Heart left ventricle (tissue), 16 donors: ENCODE measurements at regions not wholly inside any gene's neighbourhood (a gene's known extent, or its start where the extent isn't known, plus 50 kb on each side); places are given as distances from the start of the nearest gene placed in this dataset.

Experiments used
- ATAC-seq, 4 donors: fragments of 200-7000 bp; cut with Tn5 transposase; one replicate each; pipeline ENCODE4 v1.9.1; 2020 to 2022; ENCODE audit warnings: moderate library complexity in 4 of 4, mild to moderate bottlenecking in 3 of 4, moderate number of reproducible peaks in 1 of 4
- DNase-seq, 5 donors: peaks; one replicate each; pipeline ENCODE4 v3.0.0-alpha.2; 2020
- H3K27ac ChIP-seq, 12 donors: fragments of 200-600 bp; sonication (generic) in 4 of 12; one replicate each; pipeline versions ENCODE4 v1.5.0 to v1.8.0; 2016 to 2022; ENCODE audit warnings: mild to moderate bottlenecking in 2 of 12
- H3K27me3 ChIP-seq, 9 donors: fragments of 200-600 bp; sonication (generic) in 2 of 9; one replicate each; pipeline versions ENCODE4 v1.5.1 to v1.8.0; 2016 to 2022; ENCODE audit warnings: mild to moderate bottlenecking in 3 of 9
- H3K36me3 ChIP-seq, 9 donors: fragments of 200-600 bp; sonication (generic) in 2 of 9; one replicate each; pipeline versions ENCODE4 v1.5.0 to v1.8.0; 2018 to 2022; ENCODE audit warnings: mild to moderate bottlenecking in 2 of 9
- H3K4me1 ChIP-seq, 12 donors: fragments of 200-600 bp; sonication (generic) in 4 of 12; one replicate each; pipeline versions ENCODE4 v1.5.0 to v1.8.0; 2016 to 2022; ENCODE audit warnings: mild to moderate bottlenecking in 3 of 12
- H3K4me3 ChIP-seq, 12 donors: fragments of 200-600 bp; sonication (generic) in 4 of 12; one replicate each; pipeline versions ENCODE4 v1.5.0 to v1.8.0; 2017 to 2022; ENCODE audit warnings: mild to moderate bottlenecking in 9 of 12, moderate library complexity in 4 of 12
- H3K9me3 ChIP-seq, 12 donors: fragments of 200-600 bp; sonication (generic) in 4 of 12; one replicate each; pipeline versions ENCODE4 v1.5.0 to v1.8.0; 2016 to 2022; ENCODE audit warnings: mild to moderate bottlenecking in 1 of 12
- CTCF ChIP-seq, 12 donors: fragments of 200-600 bp; sonication (generic) in 4 of 12; IDR thresholded peaks; one replicate each; pipeline versions ENCODE4 v1.5.0 to v1.8.0; 2018 to 2022; ENCODE audit warnings: antibody characterized with exemption in 12 of 12, mild to moderate bottlenecking in 5 of 12
- POLR2A ChIP-seq, 2 donors: fragments of 450-650 bp; IDR thresholded peaks; one replicate each; pipeline ENCODE4 v1.6.1; 2017; ENCODE audit warnings: antibody characterized with exemption in 2 of 2, mild to moderate bottlenecking in 2 of 2, moderate library complexity in 2 of 2
- WGBS, 4 donors: extraction: QIAGEN DNeasy Blood & Tissue Kit in 2 of 4; methylation state at CpG; one replicate each; pipeline versions ENCODE4 v1.1.5 to v1.1.7; 2013 to 2018; 5-methylcytosine and 5-hydroxymethylcytosine counted together
- intact Hi-C, 10 donors: fragments of 100-400 bp; cut with DNase I; formaldehyde crosslinking; loops; one replicate each; pipeline versions ENCODE4 v1.11.1 to v1.14.2; 2022
- donor health status: ischemic (EF 13 %, LVEDD 7.1; RV severe dilation, severe dysfunction).
- donor health status: healthy with polysubstance abuse.
- donor health status: DM: no; HTN: yes; CAD: no.
- donor health status: DM: no; HTN: no; CAD: no.
- donor health status: ischemic (EF 25% LVEDD 6.9; RV normal size, moderate dysfunction).
- donor health status: ischemic (EF 25% LVEDD 5.7; RV mildly dilated, moderate dysfunction).
- donor health status: healthy.
- donor health status: DM: yes; HTN: yes; CAD: no.
- donor health status: ischemic (EF 35%, LVEDD 5.7; RV mildly dilated, moderate dysfunction).
- donor health status: nonischemic (EF 11% LVEDD 7.7; RV severe dilation, severe dysfunction).
- donor health status: DM: yes; HTN: yes; CAD: no.
- donor health status: PGD.
- donor health status: ischemic (EF 29% LVEDD 5.4; RV normal size, mild dysfunction).
- donor health status: nonischemic (EF 23%, LVEDD 6.1; RV moderate dilation, normal function).

- Histone ChIP-seq H3K27ac (no peak overlapping the region), H3K27me3 (no peaks in the 10 kb centered on the region), H3K36me3 (peaks cover 0 to 18% (median 5%) of the 10 kb centered on the region in 9 donors), H3K4me1 (peaks cover 0 to 7% (median 0%) of the 10 kb centered on the region in 12 donors), H3K9me3 (peaks cover 0 to 3% (median 0%) of the 10 kb centered on the region in 12 donors), H3K4me3 (no peak overlapping the region)
- intact Hi-C loops: no loop called here
- 85 to 95% (median 90%) methylated on average over 1 of the region's 1 CpG for WGBS, 4 donors
- no peak for TF ChIP-seq POLR2A (IDR thresholded peaks at IDR 0.05)
- no peak for TF ChIP-seq CTCF (IDR thresholded peaks at IDR 0.05)
- no peak for ATAC-seq
- DNase-seq: no peak
These were observed 140.1 kb downstream of the ZFAND4 start for GRCh38 chr10:45532480-45532879.

GRCh38 chr10:45526309-45526905, 146.2 kb downstream of the ZFAND4 start:
- DNase-seq: no peak
- H3K36me3 ChIP-seq: peaks cover 0 to under 1% (median 0%) of the 10 kb centered on the region in 9 donors
- peak in 2 of 4 donors; percentile 30 to 45 for ATAC-seq
- no peaks in the 10 kb centered on the region for H3K9me3 ChIP-seq
- H3K4me3 ChIP-seq: no peak overlapping the region
- TF ChIP-seq POLR2A (IDR thresholded peaks at IDR 0.05): no peak
- no peak for TF ChIP-seq CTCF (IDR thresholded peaks at IDR 0.05)
- 54 to 84% (median 76%) methylated on average over 2 to 3 of the region's 3 CpGs for whole genome bisulfite sequencing, 4 donors
- peaks cover 0 to 9% (median 0%) of the 10 kb centered on the region in 12 donors for H3K4me1 ChIP-seq
- intact Hi-C loops: no loop called here
- H3K27me3 ChIP-seq: no peaks in the 10 kb centered on the region
- H3K27ac ChIP-seq: no peak overlapping the region

- Histone ChIP-seq H3K4me3 (no peak overlapping the region), H3K27ac (no peak overlapping the region), H3K9me3 (no peaks in the 10 kb centered on the region), H3K27me3 (no peaks in the 10 kb centered on the region), H3K36me3 (no peaks in the 10 kb centered on the region), H3K4me1 (peaks cover 0 to 8% (median 0%) of the 10 kb centered on the region in 12 donors)
- DNase-seq (no peak), ATAC-seq (no peak)
- 94 to 96% (median 95%) methylated on average over 4 of the region's 4 CpGs for WGBS, 4 donors
- intact Hi-C loops: no loop called here
- TF ChIP-seq POLR2A (IDR thresholded peaks at IDR 0.05): no peak
These were observed 146.5 kb downstream of the ALOX5 start for GRCh38 chr10:45520476-45520875.

GRCh38 chr10:45518741-45519140, 144.7 kb downstream of the ALOX5 start:
- TF ChIP-seq POLR2A (IDR thresholded peaks at IDR 0.05): no peak
- TF ChIP-seq CTCF (IDR thresholded peaks at IDR 0.05): no peak
- no peak overlapping the region for H3K27ac ChIP-seq
- DNase-seq (no peak), ATAC-seq (no peak)
- intact Hi-C loops: no loop called here
- H3K4me1 ChIP-seq: peaks cover 0 to 17% (median 0%) of the 10 kb centered on the region in 12 donors
- H3K27me3 ChIP-seq: no peaks in the 10 kb centered on the region
- H3K9me3 ChIP-seq: no peaks in the 10 kb centered on the region
- WGBS, 4 donors: 89 to 100% (median 98%) methylated on average over 1 of the region's 1 CpG
- H3K36me3 ChIP-seq: no peaks in the 10 kb centered on the region
- H3K4me3 ChIP-seq: no peak overlapping the region

GRCh38 chr10:45515630-45516029, 141.6 kb downstream of the ALOX5 start:
- no peak for TF ChIP-seq CTCF (IDR thresholded peaks at IDR 0.05)
- no peak for TF ChIP-seq POLR2A (IDR thresholded peaks at IDR 0.05)
- ATAC-seq: no peak
- H3K4me3 ChIP-seq: no peak overlapping the region
- H3K27ac ChIP-seq: no peak overlapping the region
- DNase-seq: no peak
- H3K9me3 ChIP-seq: no peaks in the 10 kb centered on the region
- H3K36me3 ChIP-seq: no peaks in the 10 kb centered on the region
- H3K27me3 ChIP-seq: no peaks in the 10 kb centered on the region
- WGBS, 4 donors: 89 to 92% (median 91%) methylated on average over 6 of the region's 6 CpGs
- peaks cover 0 to 17% (median 0%) of the 10 kb centered on the region in 12 donors for H3K4me1 ChIP-seq
- intact Hi-C loops: no loop called here
